GM19239 (cell line): ENCODE measurements at regions not wholly inside any gene's neighbourhood (a gene's known extent, or its start where the extent isn't known, plus 50 kb on each side); places are given as distances from the start of the nearest gene placed in this dataset.

Experiments used
- DNase-seq: peaks from one replicate; pipeline ENCODE4 v3.0.0; 2011; ENCODE audit warnings: low spot score; ENCODE audit not compliant: insufficient read length
- FAIRE-seq: peaks from 2 replicates; lab custom pipeline; 2011; peaks lifted over from hg19 to GRCh38; lab: Jason Lieb, UNC

GRCh38 chr21:31505975-31506374 is 153.5 kb upstream of the SOD1 start:
- no peak for FAIRE-seq

GRCh38 chr21:31503939-31504338 is 155.6 kb upstream of the SOD1 start:
- DNase-seq: no peak
- no peak for FAIRE-seq

More at GRCh38 chr21:31505975-31506374, 153.5 kb upstream of the SOD1 start:
- DNase-seq: no peak

GRCh38 chr21:31503467-31503866 is 156.0 kb upstream of the SOD1 start:
- DNase-seq (no peak), FAIRE-seq (no peak)

GRCh38 chr21:31502537-31503143 is 156.9 kb upstream of the SOD1 start:
- FAIRE-seq (no peak), DNase-seq (no peak)

GRCh38 chr21:31501926-31502325 is 157.6 kb upstream of the SOD1 start:
- no peak for DNase-seq
- no peak for FAIRE-seq

- FAIRE-seq (no peak), DNase-seq (no peak)
Observed at GRCh38 chr21:31500982-31501381, 156.9 kb upstream of the TIAM1 start.

- FAIRE-seq: no peak
- no peak for DNase-seq
Observed at GRCh38 chr21:31500071-31500470, 156.0 kb upstream of the TIAM1 start.

- FAIRE-seq: no peak
Observed at GRCh38 chr21:31498985-31499384, 154.9 kb upstream of the TIAM1 start.

GRCh38 chr21:31497914-31498313 is 153.9 kb upstream of the TIAM1 start:
- FAIRE-seq (no peak), DNase-seq (no peak)

More at GRCh38 chr21:31498985-31499384, 154.9 kb upstream of the TIAM1 start:
- DNase-seq: no peak

- FAIRE-seq: no peak
Observed at GRCh38 chr21:31493350-31493880, 149.4 kb upstream of the TIAM1 start.

GRCh38 chr21:31491617-31492016 is 147.6 kb upstream of the TIAM1 start:
- FAIRE-seq: no peak
- DNase-seq: no peak

More at GRCh38 chr21:31493350-31493880, 149.4 kb upstream of the TIAM1 start:
- no peak for DNase-seq

GRCh38 chr21:31490443-31490842 is 146.4 kb upstream of the TIAM1 start:
- no peak for FAIRE-seq
- no peak for DNase-seq

- DNase-seq (no peak), FAIRE-seq (no peak)
Observed at GRCh38 chr21:31489726-31490125, 145.7 kb upstream of the TIAM1 start.

- no peak for FAIRE-seq
Observed at GRCh38 chr21:31489014-31489413, 145.0 kb upstream of the TIAM1 start.

GRCh38 chr21:31484219-31484618 is 140.2 kb upstream of the TIAM1 start:
- FAIRE-seq (no peak), DNase-seq (no peak)

More at GRCh38 chr21:31489014-31489413, 145.0 kb upstream of the TIAM1 start:
- DNase-seq: no peak

- no peak for DNase-seq
- FAIRE-seq: no peak
Observed at GRCh38 chr21:31483146-31483545, 139.1 kb upstream of the TIAM1 start.

- DNase-seq (no peak), FAIRE-seq (no peak)
Observed at GRCh38 chr21:31482460-31482859, 138.4 kb upstream of the TIAM1 start.

- DNase-seq (no peak), FAIRE-seq (no peak)
Observed at GRCh38 chr21:31480228-31480627, 136.2 kb upstream of the TIAM1 start.

GRCh38 chr21:31479714-31480113 is 135.7 kb upstream of the TIAM1 start:
- FAIRE-seq: no peak
- DNase-seq: no peak

- FAIRE-seq: no peak
- DNase-seq: no peak
Observed at GRCh38 chr21:31479222-31479621, 135.2 kb upstream of the TIAM1 start.

- FAIRE-seq: no peak
- DNase-seq: no peak
Observed at GRCh38 chr21:31476263-31477022, 132.4 kb upstream of the TIAM1 start.
